DMS53 treated with DMSO at 0.1 percent for 48 hours (cell line): ENCODE measurements at regions not wholly inside any gene's neighbourhood (a gene's known extent, or its start where the extent isn't known, plus 50 kb on each side); places are given as distances from the start of the nearest gene placed in this dataset.

Source experiments
- DNase-seq: peaks from one replicate; lab custom pipeline; 2025; ENCODE audit not compliant: unreplicated experiment; lab: John Stamatoyannopoulos, UW

GRCh38 chr14:101340556-101340955 is 220.7 kb upstream of the DIO3 start:
- DNase-seq: no peak

- no peak for DNase-seq
Measured at GRCh38 chr14:101347893-101348777, 213.2 kb upstream of the DIO3 start.

- DNase-seq: no peak
Measured at GRCh38 chr14:101349108-101349507, 212.2 kb upstream of the DIO3 start.

- no peak for DNase-seq
Measured at GRCh38 chr14:101350021-101350420, 211.3 kb upstream of the DIO3 start.

- no peak for DNase-seq
Measured at GRCh38 chr14:101350691-101351090, 210.6 kb upstream of the DIO3 start.

GRCh38 chr14:101351146-101351545 is 210.1 kb upstream of the DIO3 start:
- no peak for DNase-seq

- DNase-seq: no peak
Measured at GRCh38 chr14:101351769-101352168, 209.5 kb upstream of the DIO3 start.

- DNase-seq: no peak
Measured at GRCh38 chr14:101352567-101352966, 208.7 kb upstream of the DIO3 start.

GRCh38 chr14:101353422-101353821 is 207.9 kb upstream of the DIO3 start:
- no peak for DNase-seq

- DNase-seq: no peak
Measured at GRCh38 chr14:101354726-101355125, 206.6 kb upstream of the DIO3 start.

- DNase-seq: no peak
Measured at GRCh38 chr14:101355284-101355683, 206.0 kb upstream of the DIO3 start.

GRCh38 chr14:101357038-101357437 is 204.3 kb upstream of the DIO3 start:
- DNase-seq: no peak

- no peak for DNase-seq
Measured at GRCh38 chr14:101357559-101358319, 203.6 kb upstream of the DIO3 start.

GRCh38 chr14:101358320-101359125 is 202.8 kb upstream of the DIO3 start:
- DNase-seq: no peak

GRCh38 chr14:101359221-101360053 is 201.9 kb upstream of the DIO3 start:
- no peak for DNase-seq

GRCh38 chr14:101360054-101360911 is 201.0 kb upstream of the DIO3 start:
- DNase-seq: no peak

GRCh38 chr14:101361044-101361443 is 200.3 kb upstream of the DIO3 start:
- DNase-seq: no peak

GRCh38 chr14:101361451-101362433 is 199.6 kb upstream of the DIO3 start:
- no peak for DNase-seq
